GM10266 (cell line): ENCODE measurements at regions not wholly inside any gene's neighbourhood (a gene's known extent, or its start where the extent isn't known, plus 50 kb on each side); places are given as distances from the start of the nearest gene placed in this dataset.

Source experiments
- DNase-seq: peaks from one replicate; pipeline ENCODE4 v3.0.0; 2012; ENCODE audit errors: extremely low spot score
- CTCF ChIP-seq: IDR thresholded peaks from 2 replicates; pipeline ENCODE4 v1.5.1; 2012; ENCODE audit warnings: mild to moderate bottlenecking, low read depth; ENCODE audit not compliant: control insufficient read depth, insufficient read depth; ENCODE audit errors: missing control alignments

GRCh38 chr3:137110392-137110996 lies 152.7 kb downstream of the IL20RB start:
- peak; percentile 43 for DNase-seq
- TF ChIP-seq CTCF = peak; percentile 63

- no peak for TF ChIP-seq CTCF
- no peak for DNase-seq
Observed at GRCh38 chr3:137111497-137111896, 153.7 kb downstream of the IL20RB start.

- TF ChIP-seq CTCF = no peak
Observed at GRCh38 chr3:137116619-137117018, 158.8 kb downstream of the IL20RB start.

GRCh38 chr3:137121704-137122314 lies 164.0 kb downstream of the IL20RB start:
- peak; percentile 47 for DNase-seq

More at GRCh38 chr3:137116619-137117018, 158.8 kb downstream of the IL20RB start:
- DNase-seq = no peak

GRCh38 chr3:137131081-137131480 lies 173.3 kb downstream of the IL20RB start:
- no peak for TF ChIP-seq CTCF

More at GRCh38 chr3:137121704-137122314, 164.0 kb downstream of the IL20RB start:
- TF ChIP-seq CTCF = peak; percentile 78

GRCh38 chr3:137134431-137134830 lies 176.6 kb downstream of the IL20RB start:
- DNase-seq = no peak
- no peak for TF ChIP-seq CTCF

More at GRCh38 chr3:137131081-137131480, 173.3 kb downstream of the IL20RB start:
- no peak for DNase-seq

GRCh38 chr3:137148406-137148805 lies 190.6 kb downstream of the IL20RB start:
- no peak for DNase-seq
- no peak for TF ChIP-seq CTCF
